GM19455 (cell line): ENCODE measurements at regions not wholly inside any gene's neighbourhood (a gene's known extent, or its start where the extent isn't known, plus 50 kb on each side); places are given as distances from the start of the nearest gene placed in this dataset.
"Not testable (repeated sequence)": the region's sequence is repeated elsewhere in the genome, so short reads cannot be mapped to it uniquely, and the experiment has no call there.

Source experiments
- ATAC-seq: cut with Tn5 transposase; IDR thresholded peaks from one replicate; pipeline ENCODE4 v1.9.1; 2021; ENCODE audit not compliant: unreplicated experiment

- ATAC-seq: no peak
Measured at GRCh38 chr5:28402590-28403301, 1364.4 kb upstream of the CDH9 start.

- ATAC-seq: no peak
Measured at GRCh38 chr5:28400076-28400475, 1361.7 kb upstream of the CDH9 start.

GRCh38 chr5:28399211-28399610 is 1360.8 kb upstream of the CDH9 start:
- ATAC-seq: no peak

- no peak for ATAC-seq
Measured at GRCh38 chr5:28398185-28398584, 1359.8 kb upstream of the CDH9 start.

- no peak for ATAC-seq
Measured at GRCh38 chr5:28397502-28397941, 1359.1 kb upstream of the CDH9 start.

GRCh38 chr5:28391277-28391676 is 1352.9 kb upstream of the CDH9 start:
- ATAC-seq: no peak

- ATAC-seq: no peak
Measured at GRCh38 chr5:28390341-28390740, 1352.0 kb upstream of the CDH9 start.

- ATAC-seq: not testable (repeated sequence)
Measured at GRCh38 chr5:28389727-28390126, 1351.3 kb upstream of the CDH9 start.

GRCh38 chr5:28388428-28388827 is 1350.0 kb upstream of the CDH9 start:
- no peak for ATAC-seq

GRCh38 chr5:28386712-28387111 is 1348.3 kb upstream of the CDH9 start:
- ATAC-seq: no peak

- no peak for ATAC-seq
Measured at GRCh38 chr5:28380167-28380566, 1341.8 kb upstream of the CDH9 start.

- no peak for ATAC-seq
Measured at GRCh38 chr5:28374492-28374967, 1336.1 kb upstream of the CDH9 start.

- ATAC-seq: no peak
Measured at GRCh38 chr5:28370896-28371295, 1332.5 kb upstream of the CDH9 start.

- ATAC-seq: no peak
Measured at GRCh38 chr5:28369418-28369817, 1331.0 kb upstream of the CDH9 start.

- ATAC-seq: no peak
Measured at GRCh38 chr5:28355831-28356230, 1317.4 kb upstream of the CDH9 start.

GRCh38 chr5:28346696-28347095 is 1308.3 kb upstream of the CDH9 start:
- no peak for ATAC-seq

GRCh38 chr5:28344836-28345433 is 1306.5 kb upstream of the CDH9 start:
- no peak for ATAC-seq

GRCh38 chr5:28329176-28329575 is 1290.8 kb upstream of the CDH9 start:
- ATAC-seq: no peak

GRCh38 chr5:28328681-28329080 is 1290.3 kb upstream of the CDH9 start:
- ATAC-seq: no peak

- ATAC-seq: no peak
Measured at GRCh38 chr5:28324174-28324573, 1285.8 kb upstream of the CDH9 start.

- ATAC-seq: no peak
Measured at GRCh38 chr5:28313953-28314352, 1275.6 kb upstream of the CDH9 start.

- no peak for ATAC-seq
Measured at GRCh38 chr5:28313321-28313951, 1275.0 kb upstream of the CDH9 start.
